Endothelial cell of umbilical vein (primary cell): ENCODE measurements at regions not wholly inside any gene's neighbourhood (a gene's known extent, or its start where the extent isn't known, plus 50 kb on each side); places are given as distances from the start of the nearest gene placed in this dataset.

Experiments
- BruUV-seq: library from RNA; stranded (reverse); fragments of 400-500 nt; replicated peaks from 2 replicates; lab custom pipeline; 2021; lab: Mats Ljungman, UMichigan
- CTCF ChIA-PET: fragments of 300-600, 350-600 bp; sonication (Branson Sonifier 250); formaldehyde crosslinking; loops from one replicate; lab custom pipeline; 2021; ENCODE audit warnings: antibody characterized with exemption, inconsistent platforms; lab: Charles Lee
- POLR2A ChIA-PET: fragments of 300-600, 350-600 bp; sonication (Branson Sonifier 250); formaldehyde crosslinking; loops from one replicate; lab custom pipeline; 2021; ENCODE audit warnings: antibody characterized with exemption, inconsistent platforms; lab: Charles Lee
- DNase-seq: peaks from one replicate; pipeline ENCODE4 v3.0.0-alpha.2; 2011; ENCODE audit warnings: low read depth, low spot score
- FAIRE-seq: peaks from 2 replicates; lab custom pipeline; 2011; peaks lifted over from hg19 to GRCh38; lab: Jason Lieb, UNC
- H2AFZ ChIP-seq: 2 replicates; pipeline ENCODE4 v1.6.0; 2012; ENCODE audit warnings: low read depth, low read length, control low read depth, inconsistent platforms
- H3K27ac ChIP-seq: 2 replicates; pipeline ENCODE4 v1.5.1; 2011; ENCODE audit warnings: low read depth, mild to moderate bottlenecking, control low read depth, low read length, moderate library complexity; ENCODE audit not compliant: insufficient read depth
- H3K27me3 ChIP-seq, 2 experiments: 2 replicates each; pipeline versions ENCODE4 v1.6.0 to v1.6.1; 2011; ENCODE audit warnings: low read length in 2 of 2, mixed read lengths in 1 of 2; ENCODE audit not compliant: control insufficient read depth in 2 of 2, insufficient read depth in 2 of 2
- H3K36me3 ChIP-seq, 2 experiments: 2 replicates in 1 of 2; 3 replicates in 1 of 2; pipeline ENCODE4 v1.5.1; 2011; ENCODE audit warnings: low read length in 2 of 2, mild to moderate bottlenecking in 1 of 2, moderate library complexity in 1 of 2; ENCODE audit not compliant: control insufficient read depth in 2 of 2, insufficient read depth in 2 of 2; ENCODE audit errors: extremely low read depth in 1 of 2
- H3K4me1 ChIP-seq: 3 replicates; pipeline ENCODE4 v1.5.1; 2011; ENCODE audit warnings: mild to moderate bottlenecking, low read length; ENCODE audit not compliant: control insufficient read depth, insufficient read depth; ENCODE audit errors: extremely low read depth
- H3K4me2 ChIP-seq: 2 replicates; pipeline ENCODE4 v1.6.1; 2011; ENCODE audit warnings: low read length, control low read depth, mixed read lengths; ENCODE audit not compliant: insufficient read depth
- H3K4me3 ChIP-seq, 3 experiments: fragments of 200-600 bp in 1 of 3; sonication (generic), shearing (Covaris generic) in 1 of 3; replicated peaks in 1 of 3; 2 replicates each; pipeline ENCODE4 v1.5.1; 2011 to 2016; ENCODE audit warnings: control low read depth in 3 of 3, low read length in 3 of 3, mild to moderate bottlenecking in 2 of 3, inconsistent platforms in 1 of 3, low read depth in 1 of 3, moderate library complexity in 1 of 3; ENCODE audit not compliant: insufficient read depth in 1 of 3
- H3K79me2 ChIP-seq: 2 replicates; pipeline ENCODE4 v1.6.0; 2012; ENCODE audit warnings: low read length, inconsistent platforms; ENCODE audit not compliant: control insufficient read depth, insufficient read depth
- H3K9ac ChIP-seq: replicated peaks from 2 replicates; pipeline ENCODE3; 2011; ENCODE audit warnings: low read length, control low read depth; ENCODE audit not compliant: insufficient read depth; ENCODE audit errors: extremely low read depth
- H3K9me1 ChIP-seq: replicated peaks from 3 replicates; pipeline ENCODE4 v1.6.0; 2011; ENCODE audit warnings: mild to moderate bottlenecking, low read length; ENCODE audit not compliant: control insufficient read depth, insufficient read depth; ENCODE audit errors: extremely low read depth
- H3K9me3 ChIP-seq: replicated peaks from 2 replicates; pipeline ENCODE4 v1.5.1; 2012; ENCODE audit warnings: low read length, inconsistent platforms; ENCODE audit not compliant: control insufficient read depth, insufficient read depth
- H4K20me1 ChIP-seq: replicated peaks from 2 replicates; pipeline ENCODE3; 2011; ENCODE audit warnings: mild to moderate bottlenecking, low read length; ENCODE audit not compliant: control insufficient read depth, insufficient read depth; ENCODE audit errors: extremely low read depth
- EZH2 ChIP-seq: IDR thresholded peaks from 2 replicates; pipeline ENCODE4 v1.6.1; 2012; ENCODE audit warnings: borderline replicate concordance, low read depth, mild to moderate bottlenecking, moderate library complexity, low read length, inconsistent platforms; ENCODE audit not compliant: severe bottlenecking
- FOS ChIP-seq: IDR thresholded peaks from 2 replicates; pipeline ENCODE4 v1.6.1; 2011; ENCODE audit warnings: mild to moderate bottlenecking, low read length, moderate library complexity, borderline replicate concordance; ENCODE audit not compliant: insufficient read depth
- GATA2 ChIP-seq: IDR thresholded peaks from 2 replicates; pipeline ENCODE4 v1.7.0; 2011; ENCODE audit warnings: low read depth, mild to moderate bottlenecking, moderate library complexity, mixed read lengths, low read length; ENCODE audit not compliant: insufficient read length, insufficient read depth
- JUN ChIP-seq: IDR thresholded peaks from 2 replicates; pipeline ENCODE4 v1.6.1; 2011; ENCODE audit warnings: borderline replicate concordance, low read depth; ENCODE audit not compliant: insufficient read length, insufficient read depth
- MYC ChIP-seq: IDR thresholded peaks from one replicate; pipeline ENCODE4 v1.6.1; 2011; ENCODE audit warnings: mild to moderate bottlenecking, low read depth, low read length
- POLR2A ChIP-seq: IDR thresholded peaks from 2 replicates; pipeline ENCODE4 v1.6.1; 2012; ENCODE audit warnings: low read depth, mild to moderate bottlenecking, control low read depth, low read length
- POLR2AphosphoS5 ChIP-seq: IDR thresholded peaks from 2 replicates; pipeline ENCODE4 v1.6.1; 2012; ENCODE audit warnings: low read depth, mild to moderate bottlenecking, control low read depth, low read length, moderate library complexity; ENCODE audit not compliant: insufficient read depth
- dilution Hi-C: fragments of 300-500 bp; cut with MboI; formaldehyde crosslinking; loops from one replicate; pipeline ENCODE4 v1.15.0; 2019; ENCODE audit warnings: low sequenced_read_pairs; ENCODE audit not compliant: extremely low pct_ligation_motif_present
- intact Hi-C: fragments of 100-400 bp; cut with micrococcal nuclease; formaldehyde crosslinking; loops from one replicate; pipeline ENCODE4 v1.10.0; 2022
- TF ChIP-seq, protein P1 (sequence below), 2 donors: IDR thresholded peaks; 1 replicate in 1 of 2; 2 replicates in 1 of 2; pipeline ENCODE4 v1.5.1; 2011; ENCODE audit warnings: low read length in 2 of 2, mild to moderate bottlenecking in 2 of 2, moderate library complexity in 2 of 2, control low read depth in 1 of 2, inconsistent platforms in 1 of 2, low read depth in 1 of 2; ENCODE audit not compliant: insufficient read depth in 1 of 2; ENCODE audit errors: extremely low read depth in 1 of 2
- TF ChIP-seq, protein P2 (sequence below): IDR thresholded peaks from 2 replicates; pipeline ENCODE4 v1.6.1; 2011; ENCODE audit not compliant: insufficient read depth, insufficient read length

DNA sequence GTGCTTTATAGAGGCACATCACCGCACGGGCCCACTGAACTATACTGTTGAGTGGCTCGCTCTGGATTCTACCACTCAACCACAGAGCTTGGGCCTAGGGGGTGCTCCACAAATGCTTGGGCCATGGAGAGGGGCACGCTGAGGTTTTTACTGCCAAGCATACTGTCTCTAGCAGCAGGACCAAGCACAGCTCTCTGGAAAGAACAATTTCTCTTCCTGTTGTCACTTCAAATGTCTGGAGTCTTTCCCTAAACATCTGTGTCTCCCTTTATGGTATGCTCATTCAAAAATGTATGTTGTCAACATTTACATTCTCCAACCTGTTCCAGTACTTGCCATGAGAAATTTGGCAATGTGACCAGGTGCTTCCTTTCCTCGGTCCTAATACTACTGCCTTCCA, 114.7 kb upstream of the TPM1 start:
- peak overlapping the region; percentile 99 for H3K27ac ChIP-seq
- dilution Hi-C loops, result no loop called here
- H3K27me3 ChIP-seq, result no peaks in the 10 kb centered on the region
- FAIRE-seq (no peak), DNase-seq (no peak)
- no peak overlapping the region for H3K4me2 ChIP-seq
- H2AFZ ChIP-seq, result no peak overlapping the region
- BruUV-seq, result no TSS peak
- POLR2A ChIA-PET, result no interaction called here
- peak overlapping the region; percentile 60 for H3K9ac ChIP-seq
- no peaks in the 10 kb centered on the region for H3K9me1 ChIP-seq
- H3K4me3 ChIP-seq, result no peak overlapping the region
- TF ChIP-seq FOS, result no peak
- no peak for TF ChIP-seq POLR2A
- TF ChIP-seq EZH2, result no peak
- TF ChIP-seq, protein P1, sequence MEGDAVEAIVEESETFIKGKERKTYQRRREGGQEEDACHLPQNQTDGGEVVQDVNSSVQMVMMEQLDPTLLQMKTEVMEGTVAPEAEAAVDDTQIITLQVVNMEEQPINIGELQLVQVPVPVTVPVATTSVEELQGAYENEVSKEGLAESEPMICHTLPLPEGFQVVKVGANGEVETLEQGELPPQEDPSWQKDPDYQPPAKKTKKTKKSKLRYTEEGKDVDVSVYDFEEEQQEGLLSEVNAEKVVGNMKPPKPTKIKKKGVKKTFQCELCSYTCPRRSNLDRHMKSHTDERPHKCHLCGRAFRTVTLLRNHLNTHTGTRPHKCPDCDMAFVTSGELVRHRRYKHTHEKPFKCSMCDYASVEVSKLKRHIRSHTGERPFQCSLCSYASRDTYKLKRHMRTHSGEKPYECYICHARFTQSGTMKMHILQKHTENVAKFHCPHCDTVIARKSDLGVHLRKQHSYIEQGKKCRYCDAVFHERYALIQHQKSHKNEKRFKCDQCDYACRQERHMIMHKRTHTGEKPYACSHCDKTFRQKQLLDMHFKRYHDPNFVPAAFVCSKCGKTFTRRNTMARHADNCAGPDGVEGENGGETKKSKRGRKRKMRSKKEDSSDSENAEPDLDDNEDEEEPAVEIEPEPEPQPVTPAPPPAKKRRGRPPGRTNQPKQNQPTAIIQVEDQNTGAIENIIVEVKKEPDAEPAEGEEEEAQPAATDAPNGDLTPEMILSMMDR (IDR thresholded peaks at IDR 0.05; ENCODE audit: extremely low read depth in 1 of 2, insufficient read depth in 1 of 2, low read depth in 1 of 2, low read length in 2 of 2), result no peak
- no peak for TF ChIP-seq MYC
- TF ChIP-seq POLR2AphosphoS5, result no peak
- TF ChIP-seq, protein P2, sequence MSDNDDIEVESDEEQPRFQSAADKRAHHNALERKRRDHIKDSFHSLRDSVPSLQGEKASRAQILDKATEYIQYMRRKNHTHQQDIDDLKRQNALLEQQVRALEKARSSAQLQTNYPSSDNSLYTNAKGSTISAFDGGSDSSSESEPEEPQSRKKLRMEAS, result no peak
- no peak for TF ChIP-seq GATA2
- no peak for TF ChIP-seq JUN
- no peaks in the 10 kb centered on the region for H3K36me3 ChIP-seq
- intact Hi-C loops, result loop anchor here (1.0 to 10.0 kb wide), 5 partner anchors 29 to 143 kb away; partner anchors contain the start of gene TPM1
- CTCF ChIA-PET, result interaction anchor here (0.9 to 2.2 kb wide), 5 partner anchors 19 to 120 kb away, joined by 3 to 11 read pairs (median 3); no protein-coding TSS in a partner anchor
- H3K9me3 ChIP-seq, result no peaks in the 10 kb centered on the region
- H4K20me1 ChIP-seq, result no peaks in the 10 kb centered on the region
- peaks cover 21% of the 10 kb centered on the region for H3K4me1 ChIP-seq
- no peaks in the 10 kb centered on the region for H3K79me2 ChIP-seq
